HG03442 (cell line): ENCODE measurements at regions not wholly inside any gene's neighbourhood (a gene's known extent, or its start where the extent isn't known, plus 50 kb on each side); places are given as distances from the start of the nearest gene placed in this dataset.
"Not testable (repeated sequence)": the region's sequence is repeated elsewhere in the genome, so short reads cannot be mapped to it uniquely, and the experiment has no call there.

Source experiments
- ATAC-seq: cut with Tn5 transposase; IDR thresholded peaks from one replicate; pipeline ENCODE4 v1.9.1; 2021; ENCODE audit warnings: mild to moderate bottlenecking, moderate library complexity; ENCODE audit not compliant: unreplicated experiment

- no peak for ATAC-seq
Observed at GRCh38 chr3:72081471-72082185, 296.7 kb upstream of the PROK2 start.

DNA sequence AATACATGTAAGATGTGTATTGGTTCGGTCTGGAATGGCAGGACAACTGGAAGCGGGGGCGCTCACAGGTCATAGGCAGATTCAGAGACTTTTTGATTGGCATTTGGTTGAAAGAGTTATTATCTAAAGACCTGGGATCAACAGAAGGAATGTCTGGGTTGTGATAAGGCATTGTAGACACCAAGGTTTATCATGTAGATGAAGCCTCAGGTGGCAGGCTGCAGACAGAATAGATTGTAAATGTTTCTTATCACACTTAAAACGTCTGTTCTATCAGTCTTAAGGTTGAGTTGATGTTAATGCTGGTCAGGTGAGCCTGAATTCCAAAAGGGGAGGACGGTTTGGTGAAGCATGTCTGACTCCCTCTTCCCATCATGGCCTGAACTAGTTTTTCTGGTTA lies 295.9 kb upstream of the PROK2 start:
- no peak for ATAC-seq

DNA sequence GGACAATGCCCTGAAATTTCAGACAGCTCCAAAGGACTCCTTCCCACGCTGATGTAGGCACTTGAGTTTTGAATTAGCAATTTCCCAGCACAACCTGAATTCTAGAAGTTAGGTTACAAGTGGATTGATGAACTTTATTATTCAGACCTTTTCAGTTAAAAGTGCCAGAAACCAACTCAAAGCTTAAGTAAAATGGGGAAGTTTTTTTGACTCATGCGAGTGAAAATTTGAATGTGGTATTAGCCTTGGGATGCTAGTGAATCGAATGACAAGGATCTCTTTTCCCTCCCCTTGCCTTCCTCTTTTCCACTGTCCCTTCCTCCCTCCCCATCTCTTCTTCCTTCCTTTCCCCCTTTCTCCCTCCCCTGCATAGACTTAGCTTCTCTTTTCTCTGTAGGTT lies 295.1 kb upstream of the PROK2 start:
- no peak for ATAC-seq

- no peak for ATAC-seq
Observed at GRCh38 chr3:72079369-72079872, 294.5 kb upstream of the PROK2 start.

- peak; percentile 24 for ATAC-seq
Observed at GRCh38 chr3:72078676-72079368, 293.9 kb upstream of the PROK2 start.

DNA sequence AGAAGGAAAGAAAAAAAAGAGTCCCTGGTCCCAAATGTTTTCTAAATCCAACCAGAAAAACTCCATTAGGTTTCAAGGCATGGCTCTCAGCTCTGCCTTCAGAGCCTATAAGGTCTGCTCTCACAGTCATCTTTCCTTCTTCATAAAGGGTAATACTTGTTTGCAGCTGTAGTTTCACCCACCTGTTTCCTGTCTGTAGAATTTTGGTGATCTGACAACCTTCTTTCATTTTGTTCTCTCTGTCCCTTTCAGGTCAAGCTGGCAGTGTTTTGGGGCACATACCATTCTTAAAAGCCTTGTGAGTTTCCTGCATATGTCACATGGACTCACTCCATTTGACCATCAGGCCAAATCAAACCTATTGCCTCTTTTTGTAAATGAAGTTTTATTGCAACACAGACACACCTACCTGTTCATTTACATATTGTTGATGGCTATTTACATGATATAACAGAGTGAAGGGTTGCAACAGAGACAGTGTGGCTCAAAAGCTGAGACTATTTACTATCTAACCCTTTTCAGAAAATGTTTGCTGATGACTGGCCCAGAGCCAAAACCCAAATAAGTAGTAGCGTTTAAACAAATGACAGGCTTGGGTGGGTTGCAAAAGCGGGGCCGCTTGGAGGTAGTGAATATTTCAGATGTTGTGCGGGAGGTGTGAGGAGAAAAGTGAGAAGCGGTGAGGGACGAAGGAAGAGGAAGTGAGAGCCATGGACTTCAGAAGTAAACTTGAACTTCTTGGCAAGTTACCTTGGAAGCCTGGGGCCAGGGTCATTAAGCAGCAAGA lies 292.7 kb upstream of the PROK2 start:
- peak; percentile 29 for ATAC-seq

- ATAC-seq: not testable (repeated sequence)
Observed at GRCh38 chr3:72075848-72076247, 290.9 kb upstream of the PROK2 start.

DNA sequence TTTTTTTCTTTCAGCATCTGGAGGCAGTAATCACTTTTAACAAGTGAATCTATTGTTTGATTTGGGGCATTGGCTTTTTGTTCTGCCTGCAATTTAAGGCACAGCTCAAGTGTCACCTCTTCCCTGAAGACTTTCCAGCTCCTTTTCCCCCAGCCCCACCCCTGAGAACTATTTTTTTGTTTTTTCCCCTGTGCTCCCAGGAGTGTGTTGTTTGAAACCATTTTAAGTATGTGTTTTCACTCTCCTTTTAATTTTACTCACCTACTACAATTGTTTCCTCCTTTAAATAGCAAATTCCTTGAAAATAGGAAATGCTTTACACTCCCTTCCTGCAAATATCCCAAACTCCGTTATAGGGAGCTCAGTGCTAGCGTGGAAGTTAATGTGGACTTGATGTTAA lies 286.7 kb upstream of the PROK2 start:
- no peak for ATAC-seq

- ATAC-seq: no peak
Observed at GRCh38 chr3:72070005-72070404, 285.1 kb upstream of the PROK2 start.

DNA sequence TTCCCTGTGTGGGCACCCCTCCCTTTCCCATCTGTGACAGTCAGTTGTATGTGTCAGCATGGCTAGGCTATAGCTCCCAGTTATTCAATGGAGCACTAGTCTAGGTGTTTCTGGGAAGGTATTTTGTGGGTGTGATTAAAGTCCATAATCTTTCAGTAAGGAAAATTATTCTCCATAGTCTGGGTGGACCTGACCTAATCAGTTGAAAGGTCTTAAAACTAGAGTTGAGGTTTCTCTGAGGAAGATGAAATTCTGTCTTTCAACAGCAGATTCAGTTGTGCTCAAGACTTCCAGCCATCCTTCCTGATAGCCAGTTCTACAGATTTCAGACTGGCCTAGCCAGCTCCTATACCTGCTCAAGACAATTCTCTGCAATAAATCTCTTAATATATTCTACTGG lies 284.6 kb upstream of the PROK2 start:
- ATAC-seq: no peak

GRCh38 chr3:72068621-72069020 lies 283.7 kb upstream of the PROK2 start:
- ATAC-seq: no peak

GRCh38 chr3:72067721-72068120 lies 282.8 kb upstream of the PROK2 start:
- ATAC-seq: no peak

- ATAC-seq: no peak
Observed at GRCh38 chr3:72065872-72066641, 281.1 kb upstream of the PROK2 start.

DNA sequence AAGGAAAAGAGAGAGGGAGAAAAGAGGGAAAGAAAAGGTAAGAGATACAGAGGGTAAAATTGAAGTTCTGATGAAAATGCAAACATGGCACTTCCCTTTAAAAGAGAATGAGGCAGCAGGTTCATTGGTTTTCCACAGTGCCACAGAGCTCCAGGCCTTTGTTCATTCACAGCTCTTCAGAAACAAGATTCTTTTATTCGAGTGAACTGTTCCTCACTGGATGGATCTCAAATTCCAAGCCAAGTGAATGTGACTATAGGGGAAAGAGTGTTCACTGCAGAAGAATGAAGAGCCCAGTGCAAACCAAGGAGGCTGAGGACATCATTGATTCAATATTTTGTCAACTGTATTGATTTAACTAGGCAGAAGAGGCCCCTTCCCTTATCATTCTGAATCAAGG lies 280.3 kb upstream of the PROK2 start:
- no peak for ATAC-seq

- ATAC-seq: not testable (repeated sequence)
Observed at GRCh38 chr3:72064727-72065126, 279.8 kb upstream of the PROK2 start.

- no peak for ATAC-seq
Observed at GRCh38 chr3:72062017-72062416, 277.1 kb upstream of the PROK2 start.

- no peak for ATAC-seq
Observed at GRCh38 chr3:72060447-72061034, 275.6 kb upstream of the PROK2 start.

DNA sequence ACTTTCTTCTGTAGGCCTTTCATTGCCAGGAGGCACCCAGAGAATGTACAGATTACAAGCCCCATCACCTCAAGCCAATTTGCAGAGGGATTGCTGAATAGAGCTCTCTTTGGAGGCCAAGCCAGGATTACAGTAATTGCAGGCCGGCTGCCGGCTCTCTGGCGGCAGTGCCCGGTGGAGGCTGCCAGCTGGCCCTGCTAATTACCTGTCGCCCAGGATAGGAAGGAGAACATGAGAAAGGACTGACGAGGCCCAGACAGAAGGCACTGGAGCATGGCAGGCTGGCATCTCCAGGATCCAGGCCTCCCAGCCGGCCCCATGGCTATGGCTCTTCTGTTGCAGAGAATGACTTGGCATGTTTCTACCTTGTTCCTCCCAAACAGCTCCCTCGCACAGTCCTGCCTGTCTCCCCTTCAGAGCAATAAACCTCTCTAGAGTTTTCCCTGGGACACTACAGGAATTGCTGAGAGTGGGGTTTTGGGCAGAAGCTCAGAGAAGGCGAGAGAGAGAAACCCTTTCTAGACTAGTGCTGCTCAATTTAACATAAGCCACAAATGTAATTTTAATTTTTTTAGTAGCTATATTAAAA lies 273.6 kb upstream of the PROK2 start:
- no peak for ATAC-seq

DNA sequence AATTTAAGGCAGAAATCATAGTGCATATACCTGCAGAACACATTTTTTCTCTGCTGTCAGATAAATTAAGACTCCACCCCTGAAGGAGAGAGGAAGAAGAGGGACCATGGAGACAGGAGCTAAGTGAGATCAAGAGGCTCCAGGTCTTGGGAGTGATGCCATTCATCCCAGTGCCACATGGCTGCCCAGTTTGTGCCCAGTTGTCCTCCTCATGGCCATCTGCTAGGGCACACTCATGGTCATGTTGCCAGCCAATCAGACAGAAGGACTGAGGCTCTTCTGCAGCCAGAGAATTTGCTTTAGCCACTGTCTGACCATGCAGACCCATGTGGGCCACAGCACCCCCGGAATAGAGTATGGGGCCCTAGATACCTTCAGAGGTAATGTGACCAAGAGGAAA lies 270.5 kb upstream of the PROK2 start:
- ATAC-seq: no peak

DNA sequence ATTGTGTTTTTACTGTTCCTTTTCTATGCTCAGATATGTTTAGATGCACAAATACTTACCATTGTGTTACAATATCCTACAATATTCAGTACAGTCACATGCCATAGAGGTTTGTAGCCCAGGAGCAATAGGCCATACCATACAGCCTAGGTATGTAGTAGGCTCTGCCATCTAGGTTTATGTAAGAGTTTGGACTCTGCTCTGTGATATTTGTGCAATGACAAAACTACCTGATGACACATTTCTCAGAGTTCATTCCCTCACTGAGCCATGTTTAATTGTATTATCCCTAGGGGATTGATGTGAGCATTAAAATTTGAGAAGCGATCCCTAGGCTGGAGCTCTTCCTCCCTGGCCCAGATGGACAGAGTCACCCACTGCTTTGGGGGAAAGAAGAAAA lies 270.0 kb upstream of the PROK2 start:
- no peak for ATAC-seq
